ENCODE measurements at regions not wholly inside any gene's neighbourhood (a gene's known extent, or its start where the extent isn't known, plus 50 kb on each side); places are given as distances from the start of the nearest gene placed in this dataset.

- DNase-seq (ENCODE audit: extremely low spot score) = no peak
- H3K4me3 ChIP-seq = no peak overlapping the region
- H3K27me3 ChIP-seq = no peaks in the 10 kb centered on the region
- no peak for TF ChIP-seq CTCF (IDR thresholded peaks at IDR 0.05)
- no peak for TF ChIP-seq POLR2AphosphoS5 (IDR thresholded peaks at IDR 0.05)
- no peak for TF ChIP-seq POLR2A (IDR thresholded peaks at IDR 0.05; ENCODE audit: low read depth)
- no peak for TF ChIP-seq EP300 (IDR thresholded peaks at IDR 0.05)
- H3K27ac ChIP-seq (replicated peaks in 1 of 4) = no peak overlapping the region
- H3K36me3 ChIP-seq = no peaks in the 10 kb centered on the region
- intact Hi-C loops (cut with DNase I) = no loop called here
- H3K4me1 ChIP-seq = peaks cover 0 to 28% (median 10%) of the 10 kb centered on the region in 4 donors
- no peaks in the 10 kb centered on the region for H3K9me3 ChIP-seq
- WGBS = 22% methylated on average over 2 of the region's 2 CpGs
These were observed 544.9 kb upstream of the CBLB start for GRCh38 chr3:106413683-106414082.

- intact Hi-C loops (cut with DNase I) = no loop called here
- no peaks in the 10 kb centered on the region for H3K27me3 ChIP-seq
- peaks cover 0 to 19% (median 4%) of the 10 kb centered on the region in 4 donors for H3K4me1 ChIP-seq
- no peaks in the 10 kb centered on the region for H3K9me3 ChIP-seq
- TF ChIP-seq EP300 (IDR thresholded peaks at IDR 0.05) = no peak
- 88% methylated on average over 2 of the region's 2 CpGs for WGBS
- DNase-seq (ENCODE audit: extremely low spot score) = no peak
- no peak overlapping the region for H3K4me3 ChIP-seq
- H3K27ac ChIP-seq (replicated peaks in 1 of 4) = no peak overlapping the region
- H3K36me3 ChIP-seq = no peaks in the 10 kb centered on the region
These were observed 551.8 kb upstream of the CBLB start for GRCh38 chr3:106420628-106421027.

DNA sequence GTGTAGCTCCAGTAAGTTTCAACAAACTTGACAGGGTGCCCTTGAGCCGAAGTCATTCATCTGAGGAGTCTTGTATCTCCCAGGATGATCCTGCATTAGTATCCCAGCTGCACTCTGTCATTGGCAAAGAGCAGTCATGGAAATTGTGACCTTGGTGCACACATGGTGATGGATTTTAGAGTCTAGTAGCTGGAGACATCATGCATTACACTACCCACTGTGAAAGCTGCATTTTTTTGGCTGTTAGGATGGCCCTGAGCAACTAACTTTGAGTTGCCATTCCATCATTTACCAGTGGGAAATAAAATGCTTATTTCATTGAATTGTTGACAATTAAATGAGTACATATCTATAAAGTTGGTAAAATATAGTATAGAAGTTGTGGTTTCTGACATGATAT is 552.6 kb upstream of the CBLB start:
- peaks cover 0 to 16% (median 7%) of the 10 kb centered on the region in 4 donors for H3K4me1 ChIP-seq
- no peak for DNase-seq (ENCODE audit: extremely low spot score)
- no peaks in the 10 kb centered on the region for H3K27me3 ChIP-seq
- H3K36me3 ChIP-seq = no peaks in the 10 kb centered on the region
- no peak overlapping the region for H3K27ac ChIP-seq (replicated peaks in 1 of 4)
- no peak overlapping the region for H3K4me3 ChIP-seq
- no peak for TF ChIP-seq POLR2AphosphoS5 (IDR thresholded peaks at IDR 0.05)
- TF ChIP-seq POLR2A (IDR thresholded peaks at IDR 0.05; ENCODE audit: low read depth) = no peak
- no peak for TF ChIP-seq CTCF (IDR thresholded peaks at IDR 0.05)
- no peak for TF ChIP-seq EP300 (IDR thresholded peaks at IDR 0.05)
- WGBS = 90% methylated on average over 1 of the region's 1 CpG
- H3K9me3 ChIP-seq = no peaks in the 10 kb centered on the region
- intact Hi-C loops (cut with DNase I) = no loop called here

GRCh38 chr3:106421909-106422308 is 553.1 kb upstream of the CBLB start:
- intact Hi-C loops (cut with DNase I) = no loop called here
- H3K9me3 ChIP-seq = no peaks in the 10 kb centered on the region
- H3K27ac ChIP-seq (replicated peaks in 1 of 4) = no peak overlapping the region
- no peak for DNase-seq (ENCODE audit: extremely low spot score)
- no peaks in the 10 kb centered on the region for H3K36me3 ChIP-seq
- H3K4me1 ChIP-seq = peaks cover 0 to 15% (median 5%) of the 10 kb centered on the region in 4 donors
- TF ChIP-seq CTCF (IDR thresholded peaks at IDR 0.05) (no peak), POLR2A (IDR thresholded peaks at IDR 0.05; ENCODE audit: low read depth) (no peak), POLR2AphosphoS5 (IDR thresholded peaks at IDR 0.05) (no peak), EP300 (IDR thresholded peaks at IDR 0.05) (no peak)
- no peaks in the 10 kb centered on the region for H3K27me3 ChIP-seq
- no peak overlapping the region for H3K4me3 ChIP-seq

DNA sequence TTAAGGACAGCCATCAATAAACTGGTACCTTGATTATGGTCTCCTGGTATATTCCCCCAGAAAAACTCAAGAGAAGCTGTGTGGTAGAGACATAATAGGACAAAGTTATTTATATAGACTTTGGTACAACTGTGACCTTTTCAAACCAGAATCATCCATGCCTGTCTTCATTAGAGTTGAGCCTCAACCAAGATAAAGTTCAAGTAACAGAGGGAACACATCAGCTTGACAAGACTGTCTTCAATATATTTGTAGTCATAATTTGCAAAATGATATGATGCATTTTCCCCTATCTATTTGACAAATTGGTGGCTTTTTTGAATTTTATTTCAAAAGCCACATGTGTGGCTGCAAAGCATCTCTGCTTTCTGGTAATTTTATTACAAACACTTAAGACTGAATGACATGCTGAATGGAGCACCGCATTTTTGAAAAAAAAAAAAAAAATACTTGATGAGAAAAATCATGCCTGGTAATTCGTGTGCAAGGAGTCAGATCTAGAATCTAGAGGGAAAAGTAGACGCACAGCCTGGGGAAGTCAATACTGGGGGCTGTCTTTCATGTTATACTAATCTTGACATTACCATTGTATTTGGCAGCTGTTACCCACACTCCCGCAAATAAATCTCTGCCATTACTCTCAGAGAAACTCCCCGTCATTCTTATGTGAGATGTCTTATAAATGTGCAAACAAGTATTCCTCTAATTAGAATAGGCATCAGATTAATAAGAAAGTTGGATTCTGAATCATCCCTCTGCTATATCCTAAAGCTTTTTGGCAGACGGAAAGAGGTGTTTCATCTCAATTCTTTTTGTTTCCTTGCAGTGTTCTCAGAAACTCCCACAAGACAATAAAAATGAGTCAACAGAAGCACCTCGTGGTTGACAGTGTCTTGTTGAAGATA is 554.8 kb upstream of the CBLB start:
- intact Hi-C loops (cut with DNase I) = no loop called here
- no peaks in the 10 kb centered on the region for H3K27me3 ChIP-seq
- no peaks in the 10 kb centered on the region for H3K9me3 ChIP-seq
- no peak for TF ChIP-seq EP300 (IDR thresholded peaks at IDR 0.05)
- no peak for TF ChIP-seq POLR2AphosphoS5 (IDR thresholded peaks at IDR 0.05)
- TF ChIP-seq CTCF (IDR thresholded peaks at IDR 0.05) = no peak
- TF ChIP-seq POLR2A (IDR thresholded peaks at IDR 0.05; ENCODE audit: low read depth) = no peak
- 76% methylated on average over 7 of the region's 7 CpGs for WGBS
- no peaks in the 10 kb centered on the region for H3K36me3 ChIP-seq
- no peak overlapping the region for H3K27ac ChIP-seq (replicated peaks in 1 of 4)
- H3K4me3 ChIP-seq = no peak overlapping the region
- DNase-seq (ENCODE audit: extremely low spot score) = no peak
- peaks cover 0 to 22% (median 12%) of the 10 kb centered on the region in 4 donors for H3K4me1 ChIP-seq

Data from esophagus muscularis mucosa (tissue), 4 donors.